ENCODE measurements at regions not wholly inside any gene's neighbourhood (a gene's known extent, or its start where the extent isn't known, plus 50 kb on each side); places are given as distances from the start of the nearest gene placed in this dataset.

DNA sequence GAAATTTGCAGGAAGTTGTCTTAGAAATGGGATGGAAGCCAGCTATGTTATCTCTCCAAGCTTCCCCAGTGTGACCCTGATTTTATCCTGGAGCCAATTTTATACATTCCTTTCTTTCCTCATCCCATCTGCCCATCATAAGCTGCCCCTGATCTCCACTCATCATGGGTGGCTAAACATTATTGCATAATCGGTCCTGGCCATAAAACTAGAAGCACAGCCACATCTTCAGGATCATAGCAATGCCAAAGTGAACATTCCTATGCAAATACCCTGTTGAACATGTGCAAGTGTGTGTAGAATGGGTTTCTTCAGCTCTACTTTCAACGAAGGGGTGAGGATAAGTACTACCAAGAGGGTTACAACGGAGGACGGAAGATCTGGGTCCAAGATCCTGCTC, 50.6 kb upstream of the COG2 start:
- no peaks in the 10 kb centered on the region for H3K4me1 Mint-ChIP-seq (ENCODE audit: insufficient read depth, unreplicated experiment)
- peaks cover 42% of the 10 kb centered on the region for H3K27me3 Mint-ChIP-seq (ENCODE audit: insufficient read depth, unreplicated experiment)
- BruUV-seq (replicated peaks) = no TSS peak
- no peak overlapping the region for H3K4me3 Mint-ChIP-seq (ENCODE audit: unreplicated experiment)
- H3K9me3 Mint-ChIP-seq (ENCODE audit: unreplicated experiment) = no peaks in the 10 kb centered on the region
- DNase-seq (ENCODE audit: unreplicated experiment) = no peak
- no peak overlapping the region for H3K27ac Mint-ChIP-seq (ENCODE audit: low read depth, unreplicated experiment)
- TF ChIP-seq, protein P1, sequence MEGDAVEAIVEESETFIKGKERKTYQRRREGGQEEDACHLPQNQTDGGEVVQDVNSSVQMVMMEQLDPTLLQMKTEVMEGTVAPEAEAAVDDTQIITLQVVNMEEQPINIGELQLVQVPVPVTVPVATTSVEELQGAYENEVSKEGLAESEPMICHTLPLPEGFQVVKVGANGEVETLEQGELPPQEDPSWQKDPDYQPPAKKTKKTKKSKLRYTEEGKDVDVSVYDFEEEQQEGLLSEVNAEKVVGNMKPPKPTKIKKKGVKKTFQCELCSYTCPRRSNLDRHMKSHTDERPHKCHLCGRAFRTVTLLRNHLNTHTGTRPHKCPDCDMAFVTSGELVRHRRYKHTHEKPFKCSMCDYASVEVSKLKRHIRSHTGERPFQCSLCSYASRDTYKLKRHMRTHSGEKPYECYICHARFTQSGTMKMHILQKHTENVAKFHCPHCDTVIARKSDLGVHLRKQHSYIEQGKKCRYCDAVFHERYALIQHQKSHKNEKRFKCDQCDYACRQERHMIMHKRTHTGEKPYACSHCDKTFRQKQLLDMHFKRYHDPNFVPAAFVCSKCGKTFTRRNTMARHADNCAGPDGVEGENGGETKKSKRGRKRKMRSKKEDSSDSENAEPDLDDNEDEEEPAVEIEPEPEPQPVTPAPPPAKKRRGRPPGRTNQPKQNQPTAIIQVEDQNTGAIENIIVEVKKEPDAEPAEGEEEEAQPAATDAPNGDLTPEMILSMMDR (IDR thresholded peaks at IDR 0.05; ENCODE audit: unreplicated experiment) = no peak
- intact Hi-C loops (cut with micrococcal nuclease) = no loop called here
- POLR2A ChIA-PET = interaction anchor here (1.0 to 1.4 kb wide), 2 partner anchors 17 to 19 kb away, joined by 3 to 4 read pairs; no protein-coding TSS in a partner anchor
- CTCF ChIA-PET = interaction anchor here (0.6 to 1.6 kb wide), 2 partner anchors 24 to 387 kb away, joined by 3 to 4 read pairs; partner anchors contain the start of gene ARV1
- no peaks in the 10 kb centered on the region for H3K36me3 Mint-ChIP-seq (ENCODE audit: insufficient read depth, unreplicated experiment)

DNA sequence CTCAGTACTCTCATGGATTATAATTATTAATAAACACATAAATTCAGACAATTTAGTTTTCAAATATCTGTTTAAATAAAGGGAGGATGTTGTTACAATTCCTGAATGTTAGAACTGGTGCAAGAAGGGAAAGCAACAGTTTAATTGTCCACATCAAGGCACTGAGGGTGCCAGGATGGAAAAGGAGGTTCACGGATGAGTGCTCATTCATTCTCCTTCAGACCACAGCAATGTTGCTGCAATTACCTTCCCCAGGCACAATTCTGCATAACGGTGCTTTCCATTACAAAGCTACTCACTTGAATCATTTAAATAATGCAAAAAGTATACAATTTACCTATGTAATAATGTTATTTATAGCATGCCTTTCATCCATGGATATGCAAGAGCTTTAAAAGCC, 52.3 kb upstream of the COG2 start:
- Mint-ChIP-seq H3K27me3 (ENCODE audit: insufficient read depth, unreplicated experiment) (peaks cover 42% of the 10 kb centered on the region), H3K36me3 (ENCODE audit: insufficient read depth, unreplicated experiment) (no peaks in the 10 kb centered on the region), H3K4me1 (ENCODE audit: insufficient read depth, unreplicated experiment) (no peaks in the 10 kb centered on the region), H3K9me3 (ENCODE audit: unreplicated experiment) (peaks cover 4% of the 10 kb centered on the region), H3K4me3 (ENCODE audit: unreplicated experiment) (no peak overlapping the region), H3K27ac (ENCODE audit: low read depth, unreplicated experiment) (no peak overlapping the region)
- TF ChIP-seq, protein P1 (IDR thresholded peaks at IDR 0.05; ENCODE audit: unreplicated experiment) = no peak
- ChIA-PET CTCF (interaction anchor here (1.0 to 1.3 kb wide), 2 partner anchors 17 to 53 kb away, joined by 3 to 5 read pairs; no protein-coding TSS in a partner anchor), POLR2A (interaction anchor here (0.5 to 2.4 kb wide), 5 partner anchors 10 to 144 kb away, joined by 3 to 7 read pairs (median 3); no protein-coding TSS in a partner anchor)
- BruUV-seq (replicated peaks) = no TSS peak
- DNase-seq (ENCODE audit: unreplicated experiment) = no peak
- intact Hi-C loops (cut with micrococcal nuclease) = no loop called here

DNA sequence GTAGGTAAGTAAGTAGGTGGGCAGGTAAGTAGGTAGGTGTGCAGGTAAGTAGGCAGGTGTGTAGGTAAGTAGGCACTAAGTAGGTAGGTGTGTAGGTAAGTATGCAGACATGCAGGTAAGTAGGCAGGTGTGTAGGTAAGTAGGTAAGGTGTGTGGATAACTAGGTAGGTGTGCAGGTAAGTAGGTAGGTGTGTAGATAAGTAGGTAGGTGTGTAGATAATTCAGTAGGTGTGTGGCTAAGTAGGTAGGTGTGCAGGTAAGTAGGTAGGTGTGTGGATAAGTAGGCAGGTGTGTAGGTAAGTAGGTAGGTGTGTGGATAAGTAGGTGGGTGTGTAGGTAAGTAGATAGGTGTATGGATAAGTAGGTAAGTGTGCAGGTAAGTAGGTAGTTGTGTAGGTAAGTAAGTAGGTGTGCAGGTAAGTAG, 53.9 kb upstream of the COG2 start:
- intact Hi-C loops (cut with micrococcal nuclease) = no loop called here
- no peak overlapping the region for H3K27ac Mint-ChIP-seq (ENCODE audit: low read depth, unreplicated experiment)
- no peaks in the 10 kb centered on the region for H3K4me1 Mint-ChIP-seq (ENCODE audit: insufficient read depth, unreplicated experiment)
- POLR2A ChIA-PET = interaction anchor here (2.4 kb wide), 1 partner anchor 12 kb away, joined by 7 read pairs; no protein-coding TSS in a partner anchor
- H3K9me3 Mint-ChIP-seq (ENCODE audit: unreplicated experiment) = peaks cover 7% of the 10 kb centered on the region
- no peak for DNase-seq (ENCODE audit: unreplicated experiment)
- peaks cover 40% of the 10 kb centered on the region for H3K27me3 Mint-ChIP-seq (ENCODE audit: insufficient read depth, unreplicated experiment)
- TF ChIP-seq, protein P1 (IDR thresholded peaks at IDR 0.05; ENCODE audit: unreplicated experiment) = no peak
- no peaks in the 10 kb centered on the region for H3K36me3 Mint-ChIP-seq (ENCODE audit: insufficient read depth, unreplicated experiment)
- CTCF ChIA-PET = interaction anchor here (0.6 to 0.7 kb wide), 4 partner anchors 37 to 164 kb away, joined by 3 to 6 read pairs (median 4); no protein-coding TSS in a partner anchor
- no TSS peak for BruUV-seq (replicated peaks)
- H3K4me3 Mint-ChIP-seq (ENCODE audit: unreplicated experiment) = no peak overlapping the region

DNA sequence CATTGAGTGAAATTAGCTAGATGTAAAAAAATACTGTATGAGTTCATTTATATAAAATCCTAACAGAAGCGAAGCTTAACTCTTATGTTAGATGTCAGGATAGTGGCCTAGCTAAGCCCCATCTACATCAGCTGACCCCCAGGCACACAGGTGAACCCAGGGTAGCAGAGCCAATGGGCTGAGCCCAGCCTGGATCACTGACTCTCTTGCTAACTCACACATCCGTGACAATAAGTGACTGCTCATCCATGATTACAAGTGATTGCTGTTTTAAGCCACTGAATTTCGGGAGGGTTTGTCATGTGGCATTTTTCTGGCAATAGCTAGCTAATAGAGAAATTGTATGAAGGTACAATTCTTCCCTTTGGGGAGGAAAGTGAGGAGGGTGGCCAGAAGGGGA, 55.2 kb upstream of the COG2 start:
- no peaks in the 10 kb centered on the region for H3K36me3 Mint-ChIP-seq (ENCODE audit: insufficient read depth, unreplicated experiment)
- BruUV-seq (replicated peaks) = no TSS peak
- DNase-seq (ENCODE audit: unreplicated experiment) = no peak
- intact Hi-C loops (cut with micrococcal nuclease) = no loop called here
- H3K27me3 Mint-ChIP-seq (ENCODE audit: insufficient read depth, unreplicated experiment) = peaks cover 30% of the 10 kb centered on the region
- no peak overlapping the region for H3K4me3 Mint-ChIP-seq (ENCODE audit: unreplicated experiment)
- TF ChIP-seq, protein P1 (IDR thresholded peaks at IDR 0.05; ENCODE audit: unreplicated experiment) = no peak
- H3K27ac Mint-ChIP-seq (ENCODE audit: low read depth, unreplicated experiment) = no peak overlapping the region
- no peaks in the 10 kb centered on the region for H3K4me1 Mint-ChIP-seq (ENCODE audit: insufficient read depth, unreplicated experiment)
- H3K9me3 Mint-ChIP-seq (ENCODE audit: unreplicated experiment) = peaks cover 7% of the 10 kb centered on the region
- CTCF ChIA-PET = interaction anchor here (1.3 kb wide), 1 partner anchor 11 kb away, joined by 4 read pairs; no protein-coding TSS in a partner anchor
- POLR2A ChIA-PET = interaction anchor here (0.6 to 1.4 kb wide), 3 partner anchors 9 to 24 kb away, joined by 3 to 4 read pairs (median 3); no protein-coding TSS in a partner anchor

Measured in MCF 10A (cell line).